ENCODE measurements at regions not wholly inside any gene's neighbourhood (a gene's known extent, or its start where the extent isn't known, plus 50 kb on each side); places are given as distances from the start of the nearest gene placed in this dataset.

DNA sequence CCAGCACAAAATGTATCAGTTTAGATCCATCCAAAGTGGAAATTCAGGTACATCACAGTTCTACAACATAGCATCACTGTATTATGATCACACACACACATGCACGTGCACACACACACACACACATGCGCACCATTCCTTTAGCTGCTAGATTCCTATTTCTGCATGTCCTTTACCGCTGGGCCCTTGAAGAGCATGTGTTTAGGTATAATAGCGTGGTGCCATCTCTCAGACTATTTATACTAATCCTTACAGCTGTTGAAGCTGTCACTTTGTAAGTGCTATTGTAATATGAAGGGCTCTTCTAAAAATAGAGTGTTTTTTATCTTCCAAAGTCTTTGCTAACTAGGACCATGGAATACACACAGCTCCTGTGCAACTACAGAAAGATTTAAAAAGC, 308.8 kb upstream of the TRPC7 start:
- Histone ChIP-seq H3K4me3 (ENCODE audit: low read length) (no peak overlapping the region), H3K27ac (ENCODE audit: low read depth, low read length) (no peak overlapping the region), H4K20me1 (ENCODE audit: control insufficient read depth, insufficient read depth, low read depth, low read length) (no peaks in the 10 kb centered on the region), H3F3A (ENCODE audit: control insufficient read depth, insufficient read depth) (no peaks in the 10 kb centered on the region), H3K36me3 (ENCODE audit: control insufficient read depth, low read length) (no peaks in the 10 kb centered on the region), H3K9me2 (replicated peaks; ENCODE audit: control insufficient read depth, low read length) (no peaks in the 10 kb centered on the region), H3K79me2 (ENCODE audit: control insufficient read depth, low read length) (no peaks in the 10 kb centered on the region), H3K9me3 (ENCODE audit: control insufficient read depth, insufficient read depth, low read length) (no peaks in the 10 kb centered on the region), H3K4me2 (ENCODE audit: low read length) (no peak overlapping the region), H3K4me1 (ENCODE audit: control insufficient read depth, low read length) (no peaks in the 10 kb centered on the region), H3K27me3 (ENCODE audit: control insufficient read depth, low read length) (0 out of 2 replicates have a peak, but pooled peaks cover 3% of the 10 kb centered on the region)
- TF ChIP-seq, protein P1, sequence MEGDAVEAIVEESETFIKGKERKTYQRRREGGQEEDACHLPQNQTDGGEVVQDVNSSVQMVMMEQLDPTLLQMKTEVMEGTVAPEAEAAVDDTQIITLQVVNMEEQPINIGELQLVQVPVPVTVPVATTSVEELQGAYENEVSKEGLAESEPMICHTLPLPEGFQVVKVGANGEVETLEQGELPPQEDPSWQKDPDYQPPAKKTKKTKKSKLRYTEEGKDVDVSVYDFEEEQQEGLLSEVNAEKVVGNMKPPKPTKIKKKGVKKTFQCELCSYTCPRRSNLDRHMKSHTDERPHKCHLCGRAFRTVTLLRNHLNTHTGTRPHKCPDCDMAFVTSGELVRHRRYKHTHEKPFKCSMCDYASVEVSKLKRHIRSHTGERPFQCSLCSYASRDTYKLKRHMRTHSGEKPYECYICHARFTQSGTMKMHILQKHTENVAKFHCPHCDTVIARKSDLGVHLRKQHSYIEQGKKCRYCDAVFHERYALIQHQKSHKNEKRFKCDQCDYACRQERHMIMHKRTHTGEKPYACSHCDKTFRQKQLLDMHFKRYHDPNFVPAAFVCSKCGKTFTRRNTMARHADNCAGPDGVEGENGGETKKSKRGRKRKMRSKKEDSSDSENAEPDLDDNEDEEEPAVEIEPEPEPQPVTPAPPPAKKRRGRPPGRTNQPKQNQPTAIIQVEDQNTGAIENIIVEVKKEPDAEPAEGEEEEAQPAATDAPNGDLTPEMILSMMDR (IDR thresholded peaks at IDR 0.05; ENCODE audit: low read depth, low read length, poor library complexity, severe bottlenecking): no peak
- no peak for TF ChIP-seq EZH2phosphoT487 (IDR thresholded peaks at IDR 0.05; ENCODE audit: borderline replicate concordance, low read length)

DNA sequence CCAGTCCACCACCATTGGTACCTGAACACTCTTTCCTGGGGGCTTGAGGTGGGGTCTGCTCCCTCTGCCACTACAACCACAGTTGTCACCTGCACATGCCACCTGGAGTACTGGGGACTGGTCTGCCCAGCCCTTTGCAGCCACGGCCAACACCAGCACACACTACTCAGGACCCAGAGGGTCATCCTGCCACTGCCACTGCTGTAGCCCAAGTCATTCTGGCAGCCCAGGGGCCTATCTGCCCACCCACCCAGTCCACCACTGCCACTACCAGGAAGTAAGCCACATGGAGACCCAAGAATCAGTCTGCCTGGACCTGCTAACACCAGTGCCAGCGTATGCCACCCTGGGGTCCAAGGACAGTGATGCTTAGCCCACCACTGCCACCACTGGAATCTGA, 302.4 kb upstream of the TRPC7 start:
- no peaks in the 10 kb centered on the region for H3K9me2 ChIP-seq (replicated peaks; ENCODE audit: control insufficient read depth, low read length)
- H3K4me3 ChIP-seq (ENCODE audit: low read length): no peak overlapping the region
- no peaks in the 10 kb centered on the region for H3K36me3 ChIP-seq (ENCODE audit: control insufficient read depth, low read length)
- H3K4me2 ChIP-seq (ENCODE audit: low read length): no peak overlapping the region
- H3K9me3 ChIP-seq (ENCODE audit: control insufficient read depth, insufficient read depth, low read length): no peaks in the 10 kb centered on the region
- H3K79me2 ChIP-seq (ENCODE audit: control insufficient read depth, low read length): no peaks in the 10 kb centered on the region
- H3K27ac ChIP-seq (ENCODE audit: low read depth, low read length): no peak overlapping the region
- H3F3A ChIP-seq (ENCODE audit: control insufficient read depth, insufficient read depth): no peaks in the 10 kb centered on the region
- no peaks in the 10 kb centered on the region for H3K27me3 ChIP-seq (ENCODE audit: control insufficient read depth, low read length)
- no peaks in the 10 kb centered on the region for H3K4me1 ChIP-seq (ENCODE audit: control insufficient read depth, low read length)
- no peaks in the 10 kb centered on the region for H4K20me1 ChIP-seq (ENCODE audit: control insufficient read depth, insufficient read depth, low read depth, low read length)
- TF ChIP-seq EZH2phosphoT487 (IDR thresholded peaks at IDR 0.05; ENCODE audit: borderline replicate concordance, low read length): no peak
- TF ChIP-seq, protein P1 (IDR thresholded peaks at IDR 0.05; ENCODE audit: low read depth, low read length, poor library complexity, severe bottlenecking): no peak

DNA sequence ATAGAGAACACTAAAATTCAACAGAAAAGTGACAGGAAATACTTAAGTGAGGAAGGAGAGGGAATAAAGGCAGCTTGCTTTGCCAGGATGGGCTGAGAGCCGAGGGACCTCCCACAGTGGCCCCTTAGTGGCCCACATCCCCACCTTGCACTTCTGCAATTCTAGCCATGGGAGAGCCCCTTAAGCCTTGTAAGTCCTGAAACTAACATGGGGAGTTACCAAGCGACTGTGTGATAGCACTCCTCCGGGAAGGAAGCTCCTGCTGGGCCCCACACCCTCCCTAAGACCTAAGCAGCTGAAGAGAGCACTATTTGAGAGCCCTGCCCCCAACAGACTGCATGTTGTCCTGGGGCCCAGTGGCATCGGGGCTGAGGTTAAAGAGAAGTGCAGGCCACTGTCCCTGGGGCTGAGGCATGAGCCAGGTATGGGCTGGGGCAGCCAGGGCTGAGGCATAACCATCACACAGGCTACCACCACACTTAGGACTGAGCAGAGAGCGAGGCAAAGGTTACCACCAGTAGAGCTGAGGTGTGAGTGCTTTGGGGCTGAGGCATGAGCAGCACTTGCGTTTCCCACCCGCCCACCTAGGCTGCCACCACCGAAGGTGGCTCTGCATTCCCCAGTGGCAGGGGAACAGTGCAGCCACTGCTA, 301.8 kb upstream of the TRPC7 start:
- no peaks in the 10 kb centered on the region for H3K27me3 ChIP-seq (ENCODE audit: control insufficient read depth, low read length)
- no peak overlapping the region for H3K4me2 ChIP-seq (ENCODE audit: low read length)
- no peaks in the 10 kb centered on the region for H3K79me2 ChIP-seq (ENCODE audit: control insufficient read depth, low read length)
- no peaks in the 10 kb centered on the region for H3K36me3 ChIP-seq (ENCODE audit: control insufficient read depth, low read length)
- no peak overlapping the region for H3K4me3 ChIP-seq (ENCODE audit: low read length)
- no peaks in the 10 kb centered on the region for H3K9me3 ChIP-seq (ENCODE audit: control insufficient read depth, insufficient read depth, low read length)
- H3K27ac ChIP-seq (ENCODE audit: low read depth, low read length): no peak overlapping the region
- no peaks in the 10 kb centered on the region for H3K4me1 ChIP-seq (ENCODE audit: control insufficient read depth, low read length)
- H3F3A ChIP-seq (ENCODE audit: control insufficient read depth, insufficient read depth): no peaks in the 10 kb centered on the region
- H3K9me2 ChIP-seq (replicated peaks; ENCODE audit: control insufficient read depth, low read length): no peaks in the 10 kb centered on the region
- no peaks in the 10 kb centered on the region for H4K20me1 ChIP-seq (ENCODE audit: control insufficient read depth, insufficient read depth, low read depth, low read length)
- TF ChIP-seq, protein P1 (IDR thresholded peaks at IDR 0.05; ENCODE audit: low read depth, low read length, poor library complexity, severe bottlenecking): no peak
- TF ChIP-seq EZH2phosphoT487 (IDR thresholded peaks at IDR 0.05; ENCODE audit: borderline replicate concordance, low read length): no peak

All from DOHH2 (cell line).